ENCODE measurements at regions not wholly inside any gene's neighbourhood (a gene's known extent, or its start where the extent isn't known, plus 50 kb on each side); places are given as distances from the start of the nearest gene placed in this dataset.

DNA sequence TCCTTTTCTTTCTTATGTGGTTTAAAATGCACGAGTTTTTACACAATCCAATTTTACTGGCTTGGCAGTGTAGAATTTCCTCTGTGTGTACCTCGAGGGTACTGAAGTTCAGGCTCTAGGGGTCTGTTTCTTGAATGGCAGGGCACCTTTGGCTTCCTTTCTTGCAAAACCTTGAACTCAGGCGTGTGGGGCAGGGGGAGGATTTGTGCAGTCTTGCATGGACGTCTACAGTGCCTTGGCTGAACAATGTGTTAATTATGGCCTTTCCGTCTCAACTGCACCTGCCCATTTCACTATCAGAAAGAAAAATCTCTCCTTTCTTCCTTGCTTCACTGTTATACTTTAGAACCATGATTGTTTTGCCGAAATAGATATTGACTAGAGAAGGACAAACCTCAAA, 570.9 kb downstream of the INHBA start:
- POLR2A ChIA-PET = interaction anchor here (0.8 kb wide), 1 partner anchor 72 kb away, joined by 3 read pairs; no protein-coding TSS in a partner anchor
- no peak for DNase-seq (ENCODE audit: extremely low spot score)
- CTCF ChIA-PET = no interaction called here
- TF ChIP-seq, protein P1, sequence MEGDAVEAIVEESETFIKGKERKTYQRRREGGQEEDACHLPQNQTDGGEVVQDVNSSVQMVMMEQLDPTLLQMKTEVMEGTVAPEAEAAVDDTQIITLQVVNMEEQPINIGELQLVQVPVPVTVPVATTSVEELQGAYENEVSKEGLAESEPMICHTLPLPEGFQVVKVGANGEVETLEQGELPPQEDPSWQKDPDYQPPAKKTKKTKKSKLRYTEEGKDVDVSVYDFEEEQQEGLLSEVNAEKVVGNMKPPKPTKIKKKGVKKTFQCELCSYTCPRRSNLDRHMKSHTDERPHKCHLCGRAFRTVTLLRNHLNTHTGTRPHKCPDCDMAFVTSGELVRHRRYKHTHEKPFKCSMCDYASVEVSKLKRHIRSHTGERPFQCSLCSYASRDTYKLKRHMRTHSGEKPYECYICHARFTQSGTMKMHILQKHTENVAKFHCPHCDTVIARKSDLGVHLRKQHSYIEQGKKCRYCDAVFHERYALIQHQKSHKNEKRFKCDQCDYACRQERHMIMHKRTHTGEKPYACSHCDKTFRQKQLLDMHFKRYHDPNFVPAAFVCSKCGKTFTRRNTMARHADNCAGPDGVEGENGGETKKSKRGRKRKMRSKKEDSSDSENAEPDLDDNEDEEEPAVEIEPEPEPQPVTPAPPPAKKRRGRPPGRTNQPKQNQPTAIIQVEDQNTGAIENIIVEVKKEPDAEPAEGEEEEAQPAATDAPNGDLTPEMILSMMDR (IDR thresholded peaks at IDR 0.05; ENCODE audit: control extremely low read depth, extremely low read depth, low read depth, missing control alignments) = no peak

DNA sequence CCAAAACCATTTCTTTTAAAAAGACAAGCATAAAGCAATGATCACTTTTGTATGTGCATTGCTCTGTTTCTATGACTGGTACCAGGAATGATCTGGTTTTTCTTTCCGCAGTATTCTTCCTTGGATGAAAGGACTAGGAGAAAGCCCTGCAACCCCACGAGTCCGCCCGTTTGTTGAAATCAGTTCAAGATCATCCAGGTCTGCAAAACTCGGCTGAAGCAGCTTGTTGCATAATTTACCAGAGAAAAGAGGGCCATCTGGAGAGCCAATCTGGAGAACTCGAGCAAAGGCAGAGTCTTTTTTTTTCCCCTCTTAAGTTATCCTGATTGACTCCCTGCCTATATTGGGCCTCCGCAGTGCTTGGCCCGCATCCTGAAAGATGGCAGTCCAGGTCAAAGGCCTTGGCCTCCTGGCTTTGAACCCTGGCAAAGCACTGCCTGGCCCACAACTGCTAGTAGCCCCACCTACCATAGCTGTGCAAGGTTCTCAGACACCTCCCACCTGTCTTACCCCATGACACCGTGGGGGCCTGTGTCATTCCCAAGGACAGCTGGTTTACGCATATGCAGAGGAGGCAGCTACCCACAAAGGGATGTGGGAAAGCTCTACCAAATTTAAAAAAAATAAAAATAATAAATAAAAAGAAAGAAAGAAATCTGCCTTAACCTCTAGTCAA, 572.2 kb downstream of the INHBA start:
- no peak for DNase-seq (ENCODE audit: extremely low spot score)
- POLR2A ChIA-PET = no interaction called here
- CTCF ChIA-PET = interaction anchor here (0.9 to 1.4 kb wide), 2 partner anchors 9 to 15 kb away, joined by 3 to 5 read pairs; no protein-coding TSS in a partner anchor
- TF ChIP-seq, protein P1 (IDR thresholded peaks at IDR 0.05; ENCODE audit: control extremely low read depth, extremely low read depth, low read depth, missing control alignments) = no peak

DNA sequence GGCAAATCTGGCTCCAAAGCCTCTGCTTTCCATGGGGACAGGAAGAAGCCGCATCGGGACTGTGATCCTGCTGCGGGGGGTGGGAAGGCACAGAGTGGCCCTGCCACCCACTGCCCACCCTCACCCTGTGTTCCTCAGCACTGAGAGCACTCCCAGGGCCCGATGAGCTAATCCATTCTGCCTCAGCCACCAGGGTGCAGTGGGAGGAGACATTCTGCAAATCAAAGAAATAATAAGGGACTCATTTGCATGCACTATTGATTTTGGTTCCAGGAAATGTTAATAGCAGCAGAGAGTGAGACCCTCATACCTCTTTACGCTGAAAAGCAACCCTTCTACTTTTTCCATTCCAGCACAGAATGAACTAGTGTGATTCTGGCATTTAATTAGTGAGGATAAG, 572.8 kb downstream of the INHBA start:
- TF ChIP-seq, protein P1 (IDR thresholded peaks at IDR 0.05; ENCODE audit: control extremely low read depth, extremely low read depth, low read depth, missing control alignments) = no peak
- no peak for DNase-seq (ENCODE audit: extremely low spot score)
- ChIA-PET CTCF (interaction anchor here (0.9 to 1.4 kb wide), 3 partner anchors 8 to 14 kb away, joined by 3 to 5 read pairs (median 3); no protein-coding TSS in a partner anchor), POLR2A (no interaction called here)

DNA sequence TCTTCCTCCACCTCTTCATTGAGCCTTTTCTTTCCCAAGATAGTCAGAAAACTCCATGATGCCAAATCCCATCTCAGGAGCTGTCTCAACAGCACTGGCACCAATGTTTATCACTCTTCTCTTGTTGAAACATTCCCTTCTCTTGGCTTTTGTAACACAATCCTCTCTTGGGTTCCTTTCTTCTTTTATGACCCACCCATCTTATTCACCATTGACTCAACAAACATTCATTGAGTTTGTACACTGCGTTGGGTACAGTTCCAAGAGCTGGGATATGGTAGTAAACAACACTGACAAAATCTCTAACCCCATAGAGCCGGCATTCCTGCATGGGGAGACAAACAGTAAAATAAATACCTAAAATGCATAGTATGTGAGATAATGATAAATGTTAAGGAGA, 577.5 kb downstream of the INHBA start:
- TF ChIP-seq, protein P1 (IDR thresholded peaks at IDR 0.05; ENCODE audit: control extremely low read depth, extremely low read depth, low read depth, missing control alignments) = no peak
- CTCF ChIA-PET = no interaction called here
- DNase-seq (ENCODE audit: extremely low spot score) = no peak
- POLR2A ChIA-PET = no interaction called here

DNA sequence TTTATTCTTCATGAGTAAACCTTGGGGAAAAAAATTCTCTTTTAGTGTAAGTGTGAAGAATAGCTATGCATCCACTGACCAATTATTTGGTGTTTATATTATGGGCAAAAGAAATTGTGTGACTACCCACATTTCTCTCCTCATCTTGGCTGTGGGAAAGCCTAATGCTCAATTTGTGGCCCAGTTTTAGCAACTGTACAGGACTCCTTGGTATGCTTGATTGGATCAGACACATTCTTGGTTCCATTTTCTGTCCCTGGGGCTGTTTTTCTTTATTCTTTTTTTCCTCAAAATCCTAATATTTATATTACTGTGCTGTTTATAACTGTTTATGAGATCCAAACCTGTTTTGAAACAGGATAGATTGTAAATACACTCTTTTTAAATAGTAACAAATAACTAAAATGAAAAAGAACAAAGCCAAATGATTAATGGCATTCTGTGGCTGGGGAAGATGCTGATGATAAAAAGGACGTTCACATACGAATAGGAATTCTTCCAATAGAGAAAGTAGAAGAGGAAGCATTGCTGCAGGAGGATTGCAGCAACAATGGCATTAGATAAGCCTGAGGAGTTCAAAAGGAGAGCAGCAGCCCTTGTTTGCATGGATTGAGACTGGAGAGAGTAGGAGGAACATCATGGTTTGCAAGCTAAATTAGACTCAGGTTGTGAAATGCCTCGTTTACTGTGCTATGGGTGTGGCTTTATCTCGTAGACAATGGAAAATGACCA, 580.5 kb downstream of the INHBA start:
- DNase-seq (ENCODE audit: extremely low spot score) = no peak
- TF ChIP-seq, protein P1 (IDR thresholded peaks at IDR 0.05; ENCODE audit: control extremely low read depth, extremely low read depth, low read depth, missing control alignments) = no peak
- ChIA-PET CTCF (interaction anchor here (0.8 to 1.1 kb wide), 2 partner anchors 8 to 16 kb away, joined by 3 read pairs; no protein-coding TSS in a partner anchor), POLR2A (no interaction called here)

DNA sequence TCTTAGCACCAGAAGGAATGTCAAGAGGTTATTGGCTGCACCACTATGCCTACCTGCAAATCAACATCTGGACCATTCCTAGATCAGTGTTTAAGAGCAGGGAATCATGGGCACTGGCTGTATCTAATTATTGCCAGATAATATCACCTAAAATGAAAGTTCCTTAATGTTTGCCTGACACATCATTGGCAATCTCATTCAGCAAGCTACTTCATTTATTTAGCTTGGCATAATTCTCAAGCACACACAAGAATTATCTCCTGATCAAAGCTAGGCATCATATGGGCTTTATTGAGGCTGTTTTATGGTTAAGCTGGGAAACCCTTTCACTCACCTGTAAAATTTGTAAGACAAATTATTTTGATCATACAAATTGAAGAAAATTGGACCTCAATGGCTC, 581.7 kb downstream of the INHBA start:
- ChIA-PET POLR2A (no interaction called here), CTCF (interaction anchor here (0.7 to 1.1 kb wide), 2 partner anchors 9 to 16 kb away, joined by 3 read pairs; no protein-coding TSS in a partner anchor)
- TF ChIP-seq, protein P1 (IDR thresholded peaks at IDR 0.05; ENCODE audit: control extremely low read depth, extremely low read depth, low read depth, missing control alignments) = no peak
- no peak for DNase-seq (ENCODE audit: extremely low spot score)

Data from GM10248 (cell line).